ENCODE measurements at regions not wholly inside any gene's neighbourhood (a gene's known extent, or its start where the extent isn't known, plus 50 kb on each side); places are given as distances from the start of the nearest gene placed in this dataset.

GRCh38 chr1:213727853-213728592, 259.8 kb upstream of the PROX1 start:
- no peak for TF ChIP-seq POLR2AphosphoS5 (IDR thresholded peaks at IDR 0.05)
- TF ChIP-seq, protein P1, sequence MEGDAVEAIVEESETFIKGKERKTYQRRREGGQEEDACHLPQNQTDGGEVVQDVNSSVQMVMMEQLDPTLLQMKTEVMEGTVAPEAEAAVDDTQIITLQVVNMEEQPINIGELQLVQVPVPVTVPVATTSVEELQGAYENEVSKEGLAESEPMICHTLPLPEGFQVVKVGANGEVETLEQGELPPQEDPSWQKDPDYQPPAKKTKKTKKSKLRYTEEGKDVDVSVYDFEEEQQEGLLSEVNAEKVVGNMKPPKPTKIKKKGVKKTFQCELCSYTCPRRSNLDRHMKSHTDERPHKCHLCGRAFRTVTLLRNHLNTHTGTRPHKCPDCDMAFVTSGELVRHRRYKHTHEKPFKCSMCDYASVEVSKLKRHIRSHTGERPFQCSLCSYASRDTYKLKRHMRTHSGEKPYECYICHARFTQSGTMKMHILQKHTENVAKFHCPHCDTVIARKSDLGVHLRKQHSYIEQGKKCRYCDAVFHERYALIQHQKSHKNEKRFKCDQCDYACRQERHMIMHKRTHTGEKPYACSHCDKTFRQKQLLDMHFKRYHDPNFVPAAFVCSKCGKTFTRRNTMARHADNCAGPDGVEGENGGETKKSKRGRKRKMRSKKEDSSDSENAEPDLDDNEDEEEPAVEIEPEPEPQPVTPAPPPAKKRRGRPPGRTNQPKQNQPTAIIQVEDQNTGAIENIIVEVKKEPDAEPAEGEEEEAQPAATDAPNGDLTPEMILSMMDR (IDR thresholded peaks at IDR 0.05) = no peak
- no peak for TF ChIP-seq POLR2A (IDR thresholded peaks at IDR 0.05; ENCODE audit: low read depth)
- TF ChIP-seq EP300 (IDR thresholded peaks at IDR 0.05) = no peak
